NCI-H1436 treated with DMSO at 0.1 percent for 48 hours (cell line): ENCODE measurements at regions not wholly inside any gene's neighbourhood (a gene's known extent, or its start where the extent isn't known, plus 50 kb on each side); places are given as distances from the start of the nearest gene placed in this dataset.
A peak's percentile ranks its signal among the peaks of the same experiment; 100 is the strongest.

ENCODE experiments used
- DNase-seq: peaks from one replicate; lab custom pipeline; 2025; lab: John Stamatoyannopoulos, UW

GRCh38 chr21:16834791-16835190 is 678.1 kb upstream of the CXADR start:
- no peak for DNase-seq

- DNase-seq = no peak
Observed at GRCh38 chr21:16837321-16837720, 675.5 kb upstream of the CXADR start.

GRCh38 chr21:16837721-16838120 is 675.1 kb upstream of the CXADR start:
- no peak for DNase-seq

GRCh38 chr21:16838331-16838730 is 674.5 kb upstream of the CXADR start:
- no peak for DNase-seq

GRCh38 chr21:16840538-16840937 is 672.3 kb upstream of the CXADR start:
- DNase-seq = no peak

GRCh38 chr21:16841975-16842695 is 670.7 kb upstream of the CXADR start:
- DNase-seq = no peak

- no peak for DNase-seq
Observed at GRCh38 chr21:16842696-16843035, 670.2 kb upstream of the CXADR start.

GRCh38 chr21:16847211-16847610 is 665.6 kb upstream of the CXADR start:
- DNase-seq = no peak

GRCh38 chr21:16851054-16851453 is 661.8 kb upstream of the CXADR start:
- DNase-seq = no peak

- DNase-seq = no peak
Observed at GRCh38 chr21:16855164-16855667, 657.6 kb upstream of the CXADR start.

- no peak for DNase-seq
Observed at GRCh38 chr21:16863362-16863905, 649.4 kb upstream of the CXADR start.

- peak; percentile 47 for DNase-seq
Observed at GRCh38 chr21:16863908-16864307, 648.9 kb upstream of the CXADR start.

- no peak for DNase-seq
Observed at GRCh38 chr21:16865632-16866031, 647.2 kb upstream of the CXADR start.

GRCh38 chr21:16866851-16867250 is 646.0 kb upstream of the CXADR start:
- DNase-seq = no peak

GRCh38 chr21:16870103-16870502 is 642.7 kb upstream of the CXADR start:
- no peak for DNase-seq

- no peak for DNase-seq
Observed at GRCh38 chr21:16872616-16873015, 640.2 kb upstream of the CXADR start.

GRCh38 chr21:16873176-16873575 is 639.7 kb upstream of the CXADR start:
- DNase-seq = no peak

GRCh38 chr21:16873596-16873995 is 639.2 kb upstream of the CXADR start:
- DNase-seq = no peak

- DNase-seq = no peak
Observed at GRCh38 chr21:16879479-16879878, 633.4 kb upstream of the CXADR start.

- DNase-seq = no peak
Observed at GRCh38 chr21:16891821-16892220, 621.0 kb upstream of the CXADR start.

GRCh38 chr21:16900685-16901084 is 612.2 kb upstream of the CXADR start:
- DNase-seq = no peak

- no peak for DNase-seq
Observed at GRCh38 chr21:16908077-16908476, 604.8 kb upstream of the CXADR start.

GRCh38 chr21:16910435-16911165 is 602.2 kb upstream of the CXADR start:
- no peak for DNase-seq
